NCI-H146 (cell line): ENCODE measurements at regions not wholly inside any gene's neighbourhood (a gene's known extent, or its start where the extent isn't known, plus 50 kb on each side); places are given as distances from the start of the nearest gene placed in this dataset.
"Not testable (repeated sequence)": the region's sequence is repeated elsewhere in the genome, so short reads cannot be mapped to it uniquely, and the experiment has no call there.

ENCODE experiments used
- DNase-seq: peaks from one replicate; lab custom pipeline; 2025; lab: John Stamatoyannopoulos, UW

GRCh38 chr4:74544655-74545361, 99.9 kb downstream of the AREG start:
- no peak for DNase-seq

GRCh38 chr4:74545448-74545847, 100.5 kb downstream of the AREG start:
- DNase-seq = no peak

GRCh38 chr4:74546057-74546456, 101.1 kb downstream of the AREG start:
- DNase-seq = no peak

GRCh38 chr4:74547042-74547441, 102.1 kb downstream of the AREG start:
- DNase-seq = no peak

GRCh38 chr4:74548561-74548960, 103.6 kb downstream of the AREG start:
- DNase-seq = no peak

- DNase-seq = no peak
Measured at GRCh38 chr4:74549936-74550335, 105.0 kb downstream of the AREG start.

GRCh38 chr4:74555231-74555630, 110.3 kb downstream of the AREG start:
- no peak for DNase-seq

- DNase-seq = no peak
Measured at GRCh38 chr4:74555843-74556242, 110.9 kb downstream of the AREG start.

GRCh38 chr4:74559853-74560252, 114.9 kb downstream of the AREG start:
- no peak for DNase-seq

- DNase-seq = no peak
Measured at GRCh38 chr4:74567981-74568380, 123.0 kb downstream of the AREG start.

- DNase-seq = no peak
Measured at GRCh38 chr4:74570095-74570494, 125.2 kb downstream of the AREG start.

GRCh38 chr4:74578329-74578728, 133.4 kb downstream of the AREG start:
- DNase-seq = no peak

- not testable (repeated sequence) for DNase-seq
Measured at GRCh38 chr4:74578865-74579264, 133.9 kb downstream of the AREG start.

GRCh38 chr4:74583089-74583700, 138.3 kb downstream of the AREG start:
- no peak for DNase-seq

GRCh38 chr4:74583757-74584156, 138.8 kb downstream of the AREG start:
- DNase-seq = no peak

GRCh38 chr4:74588350-74588749, 143.4 kb downstream of the AREG start:
- DNase-seq = no peak

GRCh38 chr4:74590476-74590875, 145.5 kb downstream of the AREG start:
- DNase-seq = no peak

GRCh38 chr4:74598611-74599325, 153.8 kb downstream of the AREG start:
- no peak for DNase-seq

- DNase-seq = no peak
Measured at GRCh38 chr4:74603186-74603585, 158.2 kb downstream of the AREG start.

GRCh38 chr4:74608151-74608949, 163.4 kb downstream of the AREG start:
- no peak for DNase-seq

- no peak for DNase-seq
Measured at GRCh38 chr4:74610491-74610890, 165.6 kb downstream of the AREG start.

- DNase-seq = no peak
Measured at GRCh38 chr4:74612837-74613236, 167.9 kb downstream of the AREG start.
